Bronchial epithelial cell (primary cell): ENCODE measurements at regions not wholly inside any gene's neighbourhood (a gene's known extent, or its start where the extent isn't known, plus 50 kb on each side); places are given as distances from the start of the nearest gene placed in this dataset.
"Not testable (repeated sequence)": the region's sequence is repeated elsewhere in the genome, so short reads cannot be mapped to it uniquely, and the experiment has no call there.

Experiments
- DNase-seq: peaks from one replicate; pipeline ENCODE4 v3.0.0-alpha.2; 2010; ENCODE audit warnings: low read depth
- FAIRE-seq: peaks from 2 replicates; lab custom pipeline; 2011; peaks lifted over from hg19 to GRCh38; lab: Jason Lieb, UNC
- H3K27me3 ChIP-seq: 2 replicates; pipeline ENCODE4 v1.5.1; 2011; ENCODE audit warnings: low read length; ENCODE audit not compliant: control insufficient read depth, insufficient read depth
- H3K36me3 ChIP-seq: 2 replicates; pipeline ENCODE4 v1.5.1; 2011; ENCODE audit warnings: low read length; ENCODE audit not compliant: control insufficient read depth, insufficient read depth
- H3K4me3 ChIP-seq: 2 replicates; pipeline ENCODE4 v1.5.1; 2011; ENCODE audit warnings: mild to moderate bottlenecking, low read depth, low read length, control low read depth
- TF ChIP-seq, protein P1 (sequence below): IDR thresholded peaks from 2 replicates; pipeline ENCODE4 v1.5.1; 2011; ENCODE audit warnings: mild to moderate bottlenecking, moderate library complexity, low read length, control low read depth, inconsistent platforms; ENCODE audit not compliant: insufficient read depth, severe bottlenecking

DNA sequence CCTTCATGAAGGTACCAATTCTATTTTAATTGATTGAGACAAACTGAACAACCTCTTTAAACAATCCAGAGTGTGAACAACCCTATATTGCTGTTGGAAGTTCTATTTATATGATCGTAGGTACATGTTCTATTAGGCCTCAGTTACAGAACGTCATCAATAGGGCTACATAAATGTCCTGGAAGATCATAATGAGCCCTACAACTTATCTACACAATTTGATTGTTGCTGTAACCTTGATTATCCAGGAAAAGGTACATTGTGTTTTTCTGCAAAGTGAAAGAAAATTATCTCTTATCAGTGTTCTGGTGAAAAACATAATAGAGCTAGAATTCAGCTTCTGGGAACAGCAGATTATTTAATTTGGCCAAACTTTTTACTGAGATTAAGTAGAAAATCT is 612.9 kb downstream of the GALC start:
- no peak for FAIRE-seq
- no peak overlapping the region for H3K4me3 ChIP-seq
- no peaks in the 10 kb centered on the region for H3K27me3 ChIP-seq
- DNase-seq = no peak
- TF ChIP-seq, protein P1, sequence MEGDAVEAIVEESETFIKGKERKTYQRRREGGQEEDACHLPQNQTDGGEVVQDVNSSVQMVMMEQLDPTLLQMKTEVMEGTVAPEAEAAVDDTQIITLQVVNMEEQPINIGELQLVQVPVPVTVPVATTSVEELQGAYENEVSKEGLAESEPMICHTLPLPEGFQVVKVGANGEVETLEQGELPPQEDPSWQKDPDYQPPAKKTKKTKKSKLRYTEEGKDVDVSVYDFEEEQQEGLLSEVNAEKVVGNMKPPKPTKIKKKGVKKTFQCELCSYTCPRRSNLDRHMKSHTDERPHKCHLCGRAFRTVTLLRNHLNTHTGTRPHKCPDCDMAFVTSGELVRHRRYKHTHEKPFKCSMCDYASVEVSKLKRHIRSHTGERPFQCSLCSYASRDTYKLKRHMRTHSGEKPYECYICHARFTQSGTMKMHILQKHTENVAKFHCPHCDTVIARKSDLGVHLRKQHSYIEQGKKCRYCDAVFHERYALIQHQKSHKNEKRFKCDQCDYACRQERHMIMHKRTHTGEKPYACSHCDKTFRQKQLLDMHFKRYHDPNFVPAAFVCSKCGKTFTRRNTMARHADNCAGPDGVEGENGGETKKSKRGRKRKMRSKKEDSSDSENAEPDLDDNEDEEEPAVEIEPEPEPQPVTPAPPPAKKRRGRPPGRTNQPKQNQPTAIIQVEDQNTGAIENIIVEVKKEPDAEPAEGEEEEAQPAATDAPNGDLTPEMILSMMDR = no peak
- H3K36me3 ChIP-seq = no peaks in the 10 kb centered on the region

DNA sequence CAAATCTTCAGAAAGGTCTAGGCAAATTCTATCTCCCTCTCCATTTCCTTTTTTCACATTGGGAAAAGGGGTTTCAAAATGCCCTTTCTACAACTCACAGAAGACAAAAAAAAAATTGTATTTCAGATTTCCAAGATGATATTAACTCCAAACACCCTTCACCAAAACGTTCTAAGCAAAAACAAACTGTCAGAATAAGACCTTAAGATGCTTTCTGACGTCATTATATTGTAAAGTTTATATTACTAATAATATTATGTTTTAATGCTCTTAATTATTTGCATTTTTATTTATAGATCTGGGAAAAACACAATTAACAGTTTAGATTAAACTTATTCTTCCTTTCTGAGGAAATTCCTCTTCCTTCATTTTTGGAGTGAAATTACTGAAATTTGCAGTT is 624.2 kb downstream of the GALC start:
- no peaks in the 10 kb centered on the region for H3K36me3 ChIP-seq
- H3K4me3 ChIP-seq = no peak overlapping the region
- H3K27me3 ChIP-seq = no peaks in the 10 kb centered on the region
- FAIRE-seq (no peak), DNase-seq (no peak)
- TF ChIP-seq, protein P1 = no peak

DNA sequence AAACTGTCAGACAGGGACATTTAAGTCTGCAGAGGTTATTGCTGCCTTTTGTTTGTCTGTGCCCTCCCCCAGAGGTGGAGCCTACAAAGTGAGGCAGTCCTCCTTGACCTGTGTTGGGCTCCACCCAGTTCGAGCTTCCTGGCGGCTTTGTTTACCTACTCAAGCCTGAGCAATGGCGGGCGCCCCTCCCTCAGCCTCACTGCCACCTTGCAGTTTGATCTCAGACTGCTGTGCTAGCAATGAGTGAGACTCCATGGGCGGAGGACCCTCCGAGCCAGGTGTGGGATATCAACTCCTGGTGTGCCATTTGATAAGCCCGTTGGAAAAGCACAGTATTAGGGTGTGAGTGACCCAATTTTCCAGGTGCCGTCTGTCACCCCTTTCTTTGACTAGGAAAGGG is 632.7 kb downstream of the GALC start:
- not testable (repeated sequence) for H3K27me3 ChIP-seq, H3K4me3 ChIP-seq, DNase-seq, FAIRE-seq, H3K36me3 ChIP-seq

DNA sequence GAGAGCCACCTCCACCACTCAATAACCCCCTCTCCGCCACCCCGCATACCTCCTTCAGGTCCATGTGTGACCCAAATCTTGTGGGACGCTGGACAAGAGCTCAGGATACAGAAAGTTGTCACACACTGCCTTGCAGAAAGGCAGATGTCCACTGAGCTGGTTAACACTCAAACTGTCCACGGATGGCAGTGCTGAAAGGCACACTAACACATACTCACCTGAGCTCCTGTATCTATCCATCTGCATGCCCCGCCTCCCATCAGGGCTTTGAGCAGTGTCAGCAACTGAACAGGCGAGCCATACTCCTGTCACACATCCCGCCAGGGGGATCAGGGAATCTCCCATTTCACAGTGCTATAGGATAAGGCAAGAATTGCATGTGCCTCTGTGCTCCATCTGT is 642.0 kb downstream of the GALC start:
- H3K36me3 ChIP-seq = no peaks in the 10 kb centered on the region
- DNase-seq = no peak
- FAIRE-seq = no peak
- H3K4me3 ChIP-seq = no peak overlapping the region
- H3K27me3 ChIP-seq = no peaks in the 10 kb centered on the region
- TF ChIP-seq, protein P1 = no peak

DNA sequence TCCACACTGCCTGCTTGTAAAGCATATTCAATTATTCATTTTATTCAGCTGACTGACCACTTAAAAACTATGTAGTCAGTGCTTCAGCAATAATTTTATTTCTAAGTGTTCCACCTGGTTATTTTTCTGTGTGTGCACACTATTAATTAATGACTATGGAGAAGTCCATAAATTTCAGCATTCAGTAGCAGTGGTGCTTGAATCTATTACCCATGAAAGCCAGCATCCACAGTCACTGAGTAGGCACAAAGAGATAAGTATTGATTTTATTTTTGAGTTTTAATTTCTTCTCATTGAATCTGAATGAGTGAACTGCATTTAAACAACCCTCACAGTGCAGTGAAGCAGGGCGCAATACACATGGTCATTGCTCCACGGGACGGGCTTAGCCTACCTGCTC is 643.1 kb downstream of the GALC start:
- DNase-seq (no peak), FAIRE-seq (no peak)
- H3K27me3 ChIP-seq = no peaks in the 10 kb centered on the region
- TF ChIP-seq, protein P1 = no peak
- no peaks in the 10 kb centered on the region for H3K36me3 ChIP-seq
- H3K4me3 ChIP-seq = no peak overlapping the region

DNA sequence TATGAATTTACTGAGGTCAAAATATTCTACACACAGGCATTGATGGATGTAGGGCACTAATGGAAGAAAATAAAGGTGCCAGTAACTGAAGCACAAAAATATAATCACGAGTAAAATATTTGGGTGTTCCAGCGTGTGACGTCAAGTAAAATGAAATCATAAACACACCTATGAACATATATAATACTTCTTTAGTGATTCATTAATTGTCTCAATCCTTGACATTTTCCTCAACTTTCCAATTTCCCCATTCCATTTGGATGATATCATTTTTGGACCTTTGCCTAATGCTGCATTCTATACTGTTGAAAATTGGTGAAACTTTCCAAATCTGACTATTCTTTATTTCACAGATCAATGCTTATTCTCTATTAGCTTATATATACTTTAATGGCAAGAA is 649.3 kb downstream of the GALC start:
- TF ChIP-seq, protein P1 = no peak
- no peak overlapping the region for H3K4me3 ChIP-seq
- peak; percentile 49 for DNase-seq
- no peak for FAIRE-seq
- no peaks in the 10 kb centered on the region for H3K36me3 ChIP-seq
- no peaks in the 10 kb centered on the region for H3K27me3 ChIP-seq
